ENCODE measurements at regions not wholly inside any gene's neighbourhood (a gene's known extent, or its start where the extent isn't known, plus 50 kb on each side); places are given as distances from the start of the nearest gene placed in this dataset.
A peak's percentile ranks its signal among the peaks of the same experiment; 100 is the strongest.
"Not testable (repeated sequence)": the region's sequence is repeated elsewhere in the genome, so short reads cannot be mapped to it uniquely, and the experiment has no call there.

DNA sequence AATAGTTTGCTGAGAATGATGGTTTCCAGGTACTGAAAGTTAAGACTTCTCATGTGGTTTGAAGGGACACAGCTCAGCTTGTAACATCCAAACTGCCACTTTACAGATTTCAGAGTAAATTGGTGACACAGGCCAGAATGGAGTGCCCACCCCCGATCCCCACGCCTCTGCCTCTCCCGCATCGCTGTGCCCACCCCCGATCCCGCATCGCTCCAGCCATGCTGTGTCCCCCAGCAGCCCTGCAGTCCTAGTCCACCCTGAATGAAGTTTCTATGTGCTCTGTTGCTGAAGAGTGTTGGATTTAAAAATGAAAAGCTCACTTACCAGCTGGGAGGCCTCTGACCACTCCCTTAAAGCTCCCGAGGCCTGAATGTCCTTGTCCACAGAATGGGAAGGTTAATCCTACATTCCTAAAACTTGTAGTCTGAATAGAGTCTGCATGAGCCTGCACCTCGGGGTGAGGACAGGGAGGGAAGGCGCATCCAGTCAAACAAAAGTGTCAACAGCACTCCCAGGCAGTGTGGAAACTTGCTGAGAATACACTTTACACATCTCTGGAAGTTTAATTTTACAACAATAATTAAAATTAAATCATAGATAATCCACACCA, 176.4 kb upstream of the ID2 start:
- DNase-seq: no peak

DNA sequence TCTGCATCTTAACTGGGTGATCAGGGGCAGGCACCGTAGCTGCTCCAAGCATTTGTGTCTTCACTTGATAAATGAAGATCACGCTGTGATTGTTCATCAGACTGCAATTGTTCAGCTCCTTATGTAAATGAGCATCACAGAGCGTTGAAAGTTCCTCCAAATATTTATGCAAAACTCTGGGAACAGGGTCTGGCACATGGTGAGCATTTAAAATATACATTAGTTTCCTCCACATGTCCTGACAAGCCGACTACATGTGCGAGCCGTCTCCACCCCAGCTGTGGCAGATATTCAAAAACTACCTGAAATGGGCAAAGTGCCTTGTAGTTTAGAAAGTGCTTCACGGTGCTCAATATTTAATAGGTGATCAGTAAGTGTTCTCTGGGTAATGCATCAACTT, 175.1 kb upstream of the ID2 start:
- no peak for DNase-seq

DNA sequence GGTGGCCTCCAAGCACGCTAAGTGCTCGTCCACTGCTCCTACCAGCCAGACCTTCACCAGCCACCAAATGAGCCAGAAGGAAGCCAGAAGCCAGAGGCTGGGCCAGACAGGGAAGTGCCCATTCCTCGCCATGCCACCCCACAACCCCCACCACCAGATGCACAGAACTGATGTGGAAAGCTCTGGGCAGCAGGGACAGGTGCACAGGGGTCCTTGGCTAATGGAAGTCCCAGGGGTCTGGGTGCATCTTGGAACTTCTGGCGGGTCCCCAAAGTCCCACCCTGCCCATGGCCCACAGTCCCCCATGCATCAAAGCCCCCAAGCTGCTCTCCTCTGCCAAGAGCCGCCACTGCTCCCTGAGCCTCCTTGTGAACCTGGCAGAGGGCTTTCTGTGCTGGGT, 173.1 kb upstream of the ID2 start:
- DNase-seq: no peak

- no peak for DNase-seq
Observed at GRCh38 chr2:8509621-8510020, 172.2 kb upstream of the ID2 start.

- not testable (repeated sequence) for DNase-seq
Observed at GRCh38 chr2:8510055-8510454, 171.8 kb upstream of the ID2 start.

GRCh38 chr2:8510519-8510918, 171.3 kb upstream of the ID2 start:
- DNase-seq: no peak

- DNase-seq: peak; percentile 49
Observed at GRCh38 chr2:8511868-8512612, 169.8 kb upstream of the ID2 start.

- DNase-seq: no peak
Observed at GRCh38 chr2:8513601-8514273, 168.1 kb upstream of the ID2 start.

DNA sequence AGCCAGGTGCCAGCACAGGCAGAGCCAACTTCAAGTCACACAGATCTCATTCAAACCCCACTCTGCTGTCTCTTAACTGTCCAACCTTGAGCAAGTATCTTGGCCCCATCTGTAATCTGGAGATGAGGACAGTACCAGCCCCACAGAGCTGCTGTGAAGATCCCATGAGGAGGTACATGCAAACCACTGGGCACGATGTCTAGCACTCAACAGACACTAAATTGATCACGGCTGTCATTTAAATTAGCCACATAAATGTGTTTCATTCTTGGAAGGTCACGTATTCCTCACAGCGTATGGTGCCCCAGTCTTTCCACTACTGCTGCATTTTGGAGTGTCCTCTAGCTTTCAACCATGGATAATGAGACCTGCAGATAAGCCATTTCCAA, 167.6 kb upstream of the ID2 start:
- DNase-seq: no peak

- DNase-seq: no peak
Observed at GRCh38 chr2:8514796-8515758, 166.8 kb upstream of the ID2 start.

- no peak for DNase-seq
Observed at GRCh38 chr2:8515864-8516533, 165.9 kb upstream of the ID2 start.

DNA sequence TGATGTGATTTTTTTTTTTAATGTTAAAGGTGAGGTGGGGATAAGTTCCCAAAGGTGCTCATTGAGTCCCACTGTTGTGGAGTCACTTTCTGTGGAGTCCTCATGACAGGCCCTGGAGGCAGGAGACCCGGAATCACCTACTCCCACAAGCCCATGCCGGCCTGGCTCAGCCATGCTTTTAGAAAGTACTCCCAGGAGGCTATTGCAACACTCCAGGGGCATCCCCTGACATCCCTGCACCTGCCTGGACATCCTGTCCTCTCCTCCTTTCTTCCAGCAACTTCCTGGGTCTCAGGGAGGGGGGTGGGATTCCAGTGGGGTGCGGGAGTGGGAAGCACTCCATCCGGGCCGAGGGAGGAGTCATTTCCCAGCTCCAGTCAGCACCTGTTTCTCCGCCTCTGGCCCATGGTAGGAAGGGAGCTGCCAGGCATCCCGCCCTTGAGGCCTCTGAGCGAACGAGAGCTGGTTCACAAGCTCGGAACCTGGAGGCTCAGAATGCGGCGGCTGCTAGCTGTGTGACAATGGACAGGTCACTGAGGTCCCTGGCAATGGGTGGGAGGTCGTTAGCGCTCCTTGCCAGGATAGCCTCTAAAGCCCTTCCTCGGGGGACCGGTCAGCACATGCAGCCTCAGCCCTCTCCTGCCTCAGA, 163.9 kb upstream of the ID2 start:
- DNase-seq: no peak

DNA sequence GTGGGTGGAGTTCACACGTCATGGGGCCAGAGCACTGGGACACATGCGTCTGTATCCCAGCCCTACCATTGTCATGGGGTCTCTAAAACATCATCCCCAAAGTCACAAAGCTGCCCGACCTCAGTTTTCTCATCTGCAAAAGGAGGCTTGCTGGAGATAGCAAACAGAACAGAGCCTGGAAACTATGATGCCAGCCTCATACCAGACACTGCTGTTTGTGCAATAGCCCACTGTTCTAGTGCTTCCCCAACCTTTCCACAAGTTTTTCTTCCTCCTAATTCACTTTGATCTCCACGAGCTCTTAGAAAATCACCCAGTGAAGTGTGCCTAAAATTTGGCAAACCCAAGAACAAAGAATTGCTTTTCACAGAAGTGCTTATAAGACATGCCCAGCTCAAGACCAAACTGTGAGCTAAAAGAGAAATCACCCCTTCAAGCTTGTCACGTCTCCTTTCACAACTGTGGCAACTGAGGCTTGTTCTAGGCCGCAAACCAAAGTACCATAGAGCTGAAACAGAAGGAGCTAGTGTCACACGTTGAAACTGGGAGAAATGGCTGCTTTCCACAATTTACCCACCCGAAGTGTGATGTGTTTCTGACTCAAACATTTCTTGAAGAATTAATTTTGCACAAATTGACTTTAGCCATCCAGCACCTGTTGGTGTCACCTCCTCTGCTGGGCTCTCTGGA, 162.7 kb upstream of the ID2 start:
- no peak for DNase-seq

DNA sequence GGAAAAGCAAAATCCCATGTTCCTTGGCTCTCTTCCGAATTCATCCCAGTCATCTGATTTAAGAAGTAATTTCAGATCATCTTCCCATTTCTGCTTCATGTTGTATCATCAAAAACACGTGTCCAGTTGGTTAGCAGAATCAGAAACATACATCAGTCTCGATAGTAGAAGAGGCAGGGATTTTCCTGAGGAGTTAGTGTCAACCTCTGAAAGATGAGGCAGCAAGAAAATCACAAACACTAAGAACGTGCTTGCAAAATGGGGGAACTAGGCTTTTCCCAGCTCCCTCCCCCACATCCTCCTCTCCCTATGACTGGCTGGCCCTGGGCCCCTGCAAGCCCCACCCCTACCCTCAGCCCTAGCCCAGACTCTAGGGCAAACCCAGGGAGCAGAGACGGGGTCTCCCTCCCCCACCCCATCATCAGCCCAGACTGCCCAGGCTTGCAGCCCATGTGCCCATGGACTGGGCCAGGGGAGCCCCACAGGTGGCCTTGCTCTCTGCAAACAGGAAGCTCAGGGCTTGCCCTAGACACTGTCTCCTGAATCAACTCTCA, 161.0 kb upstream of the ID2 start:
- DNase-seq: no peak

GRCh38 chr2:8522687-8523086, 159.2 kb upstream of the ID2 start:
- no peak for DNase-seq

GRCh38 chr2:8524388-8524787, 157.5 kb upstream of the ID2 start:
- DNase-seq: no peak

GRCh38 chr2:8524823-8525222, 157.0 kb upstream of the ID2 start:
- no peak for DNase-seq

DNA sequence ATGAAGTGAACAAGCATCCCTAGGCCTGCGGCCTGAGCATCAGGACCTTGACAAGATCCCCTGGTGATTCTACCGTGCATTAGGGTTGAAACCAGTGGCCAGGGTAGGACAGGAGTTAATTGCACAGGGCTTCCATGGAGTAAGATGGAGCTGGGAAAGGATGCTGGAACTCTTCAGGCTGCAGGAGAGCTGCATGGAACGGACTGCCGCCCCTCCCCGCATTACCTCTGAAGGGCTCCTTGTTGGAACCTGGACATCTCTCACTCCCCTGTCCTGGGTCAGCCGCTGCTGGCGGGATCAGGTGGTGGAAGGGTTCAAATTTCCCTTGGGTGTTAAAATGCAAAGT, 156.6 kb upstream of the ID2 start:
- no peak for DNase-seq

- peak; percentile 86 for DNase-seq
Observed at GRCh38 chr2:8525582-8526402, 156.1 kb upstream of the ID2 start.

DNA sequence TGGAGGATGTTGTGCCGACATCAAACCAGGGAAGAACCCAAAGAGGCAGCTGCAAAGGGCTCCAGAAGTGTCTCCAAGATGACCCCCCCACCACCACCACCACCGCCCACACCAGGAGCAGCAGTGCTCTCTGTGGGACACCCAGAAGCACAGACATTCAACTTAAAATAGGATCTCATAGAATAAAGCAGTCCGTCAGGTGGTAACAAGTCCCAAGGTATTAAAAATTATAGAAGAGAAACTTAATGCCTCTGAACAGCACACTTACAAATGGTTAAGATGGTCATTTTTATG, 155.5 kb upstream of the ID2 start:
- no peak for DNase-seq

DNA sequence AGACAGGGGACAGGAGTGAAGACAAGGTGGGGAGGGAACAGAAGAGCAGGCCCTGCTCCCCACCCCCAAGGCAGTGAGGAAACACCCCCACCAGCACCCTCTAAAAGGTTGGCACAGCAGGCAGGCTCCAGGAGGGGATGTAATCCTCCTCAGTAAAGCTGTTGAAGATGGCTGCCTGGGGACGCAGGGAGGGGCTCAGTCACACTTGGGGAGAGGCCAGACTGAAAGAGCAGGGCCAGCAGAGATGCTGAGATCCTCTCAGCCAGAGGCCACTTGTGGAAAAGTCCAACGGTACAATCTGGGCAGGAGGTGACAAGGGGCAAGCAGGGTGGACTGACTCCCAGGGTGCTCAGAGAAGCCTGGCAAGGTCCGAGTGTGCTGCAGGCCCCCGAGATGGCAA, 154.8 kb upstream of the ID2 start:
- no peak for DNase-seq

Measured in kidney glomerular epithelial cell (primary cell).